ENCODE measurements at regions not wholly inside any gene's neighbourhood (a gene's known extent, or its start where the extent isn't known, plus 50 kb on each side); places are given as distances from the start of the nearest gene placed in this dataset.

DNA sequence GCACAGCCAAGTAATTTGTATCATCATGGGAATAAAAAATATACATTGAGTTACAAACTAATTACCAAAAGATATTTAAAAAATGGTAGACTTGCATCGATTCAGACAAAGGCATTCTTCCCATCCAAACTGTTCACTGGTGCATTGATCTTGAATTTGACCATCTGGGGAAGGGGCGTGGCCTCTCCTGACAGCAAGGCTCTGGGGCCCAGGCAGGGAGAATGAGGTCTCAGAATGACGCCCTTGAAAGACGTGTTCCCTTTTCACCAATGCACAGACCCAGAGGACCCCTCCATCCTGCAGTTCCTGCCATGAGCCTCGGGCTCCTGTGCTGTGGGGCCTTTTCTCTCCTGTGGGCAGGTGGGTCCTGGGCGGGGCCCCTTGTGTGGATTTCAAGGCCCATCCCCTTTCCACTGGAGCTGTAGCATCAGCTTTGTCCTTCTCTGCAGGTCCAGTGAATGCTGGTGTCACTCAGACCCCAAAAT is 91.1 kb upstream of the PRSS58 start:
- no peak overlapping the region for H3K4me3 ChIP-seq (replicated peaks in 1 of 3; ENCODE audit: insufficient read depth in 1 of 3, low read depth in 2 of 3, low read length in 3 of 3)
- FAIRE-seq (no peak), ATAC-seq (no peak), DNase-seq (ENCODE audit: low spot score) (no peak)
- POLR2A ChIA-PET = no interaction called here
- H3K4me1 ChIP-seq (ENCODE audit: insufficient read depth, low read length) = no peaks in the 10 kb centered on the region
- in situ Hi-C loops (cut with HindIII; ENCODE audit: extremely low pct_ligation_motif_present, low pct_unique_long_range_greater_than_20kb) = no loop called here
- H3K36me3 ChIP-seq (replicated peaks in 1 of 2; ENCODE audit: control insufficient read depth in 1 of 2, insufficient read depth in 2 of 2, low read length in 2 of 2) = no peaks in the 10 kb centered on the region
- intact Hi-C loops (cut with micrococcal nuclease; ENCODE audit: unreplicated experiment) = no loop called here
- CTCF ChIA-PET (ENCODE audit: low intra/inter-chr PET ratio, low total read pairs) = no interaction called here
- peaks cover 0 to 27% of the 10 kb centered on the region in 2 experiments; a peak in 2 of 5 replicates for H3K27me3 ChIP-seq (ENCODE audit: control insufficient read depth in 1 of 2, insufficient read depth in 2 of 2, low read length in 2 of 2)
- H3K79me2 ChIP-seq (ENCODE audit: insufficient read depth, low read length) = no peaks in the 10 kb centered on the region
- no peak overlapping the region for H3K27ac ChIP-seq (ENCODE audit: extremely low read length, insufficient read depth, low read length)
- H4K20me1 ChIP-seq (ENCODE audit: insufficient read depth, low read length) = no peaks in the 10 kb centered on the region
- no TSS peak for BruUV-seq (replicated peaks)
- no peaks in the 10 kb centered on the region for H3K9me3 ChIP-seq (ENCODE audit: low read length)
- H2AFZ ChIP-seq (ENCODE audit: low read length) = no peak overlapping the region
- 0% methylated on average over 2 of the region's 6 CpGs for WGBS (ENCODE audit: low lambda C conversion rate)
- H3K9ac ChIP-seq (ENCODE audit: insufficient read depth, low read depth, low read length) = no peak overlapping the region
- H3K4me2 ChIP-seq (ENCODE audit: low read depth, low read length) = no peak overlapping the region
- TF ChIP-seq, protein P1, sequence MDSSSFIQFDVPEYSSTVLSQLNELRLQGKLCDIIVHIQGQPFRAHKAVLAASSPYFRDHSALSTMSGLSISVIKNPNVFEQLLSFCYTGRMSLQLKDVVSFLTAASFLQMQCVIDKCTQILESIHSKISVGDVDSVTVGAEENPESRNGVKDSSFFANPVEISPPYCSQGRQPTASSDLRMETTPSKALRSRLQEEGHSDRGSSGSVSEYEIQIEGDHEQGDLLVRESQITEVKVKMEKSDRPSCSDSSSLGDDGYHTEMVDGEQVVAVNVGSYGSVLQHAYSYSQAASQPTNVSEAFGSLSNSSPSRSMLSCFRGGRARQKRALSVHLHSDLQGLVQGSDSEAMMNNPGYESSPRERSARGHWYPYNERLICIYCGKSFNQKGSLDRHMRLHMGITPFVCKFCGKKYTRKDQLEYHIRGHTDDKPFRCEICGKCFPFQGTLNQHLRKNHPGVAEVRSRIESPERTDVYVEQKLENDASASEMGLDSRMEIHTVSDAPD (CRISPR knock-in tag; IDR thresholded peaks at IDR 0.05) = no peak
- TF ChIP-seq, protein P2, sequence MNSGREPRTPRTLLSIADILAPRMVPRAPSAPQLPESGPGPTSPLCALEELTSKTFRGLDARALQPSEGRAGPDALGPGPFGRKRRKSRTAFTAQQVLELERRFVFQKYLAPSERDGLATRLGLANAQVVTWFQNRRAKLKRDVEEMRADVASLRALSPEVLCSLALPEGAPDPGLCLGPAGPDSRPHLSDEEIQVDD (CRISPR knock-in tag; IDR thresholded peaks at IDR 0.05; ENCODE audit: borderline replicate concordance) = no peak
- no peak for TF ChIP-seq TEAD2 (CRISPR knock-in tag; IDR thresholded peaks at IDR 0.05)
- TF ChIP-seq, protein P3, sequence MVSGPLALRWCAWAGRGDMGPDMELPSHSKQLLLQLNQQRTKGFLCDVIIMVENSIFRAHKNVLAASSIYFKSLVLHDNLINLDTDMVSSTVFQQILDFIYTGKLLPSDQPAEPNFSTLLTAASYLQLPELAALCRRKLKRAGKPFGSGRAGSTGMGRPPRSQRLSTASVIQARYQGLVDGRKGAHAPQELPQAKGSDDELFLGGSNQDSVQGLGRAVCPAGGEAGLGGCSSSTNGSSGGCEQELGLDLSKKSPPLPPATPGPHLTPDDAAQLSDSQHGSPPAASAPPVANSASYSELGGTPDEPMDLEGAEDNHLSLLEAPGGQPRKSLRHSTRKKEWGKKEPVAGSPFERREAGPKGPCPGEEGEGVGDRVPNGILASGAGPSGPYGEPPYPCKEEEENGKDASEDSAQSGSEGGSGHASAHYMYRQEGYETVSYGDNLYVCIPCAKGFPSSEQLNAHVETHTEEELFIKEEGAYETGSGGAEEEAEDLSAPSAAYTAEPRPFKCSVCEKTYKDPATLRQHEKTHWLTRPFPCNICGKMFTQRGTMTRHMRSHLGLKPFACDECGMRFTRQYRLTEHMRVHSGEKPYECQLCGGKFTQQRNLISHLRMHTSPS (CRISPR knock-in tag; IDR thresholded peaks at IDR 0.05; ENCODE audit: low read depth) = no peak
- no peak for TF ChIP-seq ZNF282 (IDR thresholded peaks at IDR 0.05; ENCODE audit: partially characterized antibody)
- TF ChIP-seq ZNF292 (CRISPR knock-in tag; IDR thresholded peaks at IDR 0.05; ENCODE audit: borderline replicate concordance, low read depth) = no peak
- TF ChIP-seq KDM1A (CRISPR knock-in tag; IDR thresholded peaks at IDR 0.05) = no peak
- TF ChIP-seq THAP11 (CRISPR knock-in tag; IDR thresholded peaks at IDR 0.05) = no peak
- TF ChIP-seq, protein P4, sequence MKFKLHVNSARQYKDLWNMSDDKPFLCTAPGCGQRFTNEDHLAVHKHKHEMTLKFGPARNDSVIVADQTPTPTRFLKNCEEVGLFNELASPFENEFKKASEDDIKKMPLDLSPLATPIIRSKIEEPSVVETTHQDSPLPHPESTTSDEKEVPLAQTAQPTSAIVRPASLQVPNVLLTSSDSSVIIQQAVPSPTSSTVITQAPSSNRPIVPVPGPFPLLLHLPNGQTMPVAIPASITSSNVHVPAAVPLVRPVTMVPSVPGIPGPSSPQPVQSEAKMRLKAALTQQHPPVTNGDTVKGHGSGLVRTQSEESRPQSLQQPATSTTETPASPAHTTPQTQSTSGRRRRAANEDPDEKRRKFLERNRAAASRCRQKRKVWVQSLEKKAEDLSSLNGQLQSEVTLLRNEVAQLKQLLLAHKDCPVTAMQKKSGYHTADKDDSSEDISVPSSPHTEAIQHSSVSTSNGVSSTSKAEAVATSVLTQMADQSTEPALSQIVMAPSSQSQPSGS (CRISPR knock-in tag; IDR thresholded peaks at IDR 0.05) = no peak
- no peak for TF ChIP-seq GATAD1 (CRISPR knock-in tag; IDR thresholded peaks at IDR 0.05)
- TF ChIP-seq, protein P5, sequence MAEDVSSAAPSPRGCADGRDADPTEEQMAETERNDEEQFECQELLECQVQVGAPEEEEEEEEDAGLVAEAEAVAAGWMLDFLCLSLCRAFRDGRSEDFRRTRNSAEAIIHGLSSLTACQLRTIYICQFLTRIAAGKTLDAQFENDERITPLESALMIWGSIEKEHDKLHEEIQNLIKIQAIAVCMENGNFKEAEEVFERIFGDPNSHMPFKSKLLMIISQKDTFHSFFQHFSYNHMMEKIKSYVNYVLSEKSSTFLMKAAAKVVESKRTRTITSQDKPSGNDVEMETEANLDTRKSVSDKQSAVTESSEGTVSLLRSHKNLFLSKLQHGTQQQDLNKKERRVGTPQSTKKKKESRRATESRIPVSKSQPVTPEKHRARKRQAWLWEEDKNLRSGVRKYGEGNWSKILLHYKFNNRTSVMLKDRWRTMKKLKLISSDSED (CRISPR knock-in tag; IDR thresholded peaks at IDR 0.05) = no peak
- no peak for TF ChIP-seq TSC22D2 (CRISPR knock-in tag; IDR thresholded peaks at IDR 0.05; ENCODE audit: borderline replicate concordance)
